Liver (tissue), 8 donors: ENCODE measurements at regions not wholly inside any gene's neighbourhood (a gene's known extent, or its start where the extent isn't known, plus 50 kb on each side); places are given as distances from the start of the nearest gene placed in this dataset.

ENCODE experiments used
- DNase-seq: peaks from one replicate; pipeline ENCODE4 v3.0.0-alpha.2; 2017; ENCODE audit warnings: low spot score
- H3K27ac ChIP-seq, 2 donors: one replicate each; pipeline ENCODE4 v1.7.0; 2013; ENCODE audit warnings: inconsistent platforms in 2 of 2, low read length in 2 of 2, control low read depth in 1 of 2, low read depth in 1 of 2, mild to moderate bottlenecking in 1 of 2
- H3K27me3 ChIP-seq, 4 donors: one replicate each; pipeline versions ENCODE4 v1.6.1 to v1.7.0; 2013; ENCODE audit warnings: low read length in 3 of 4, inconsistent platforms in 1 of 4, mild to moderate bottlenecking in 1 of 4, moderate library complexity in 1 of 4; ENCODE audit not compliant: control insufficient read depth in 4 of 4, insufficient read depth in 4 of 4
- H3K36me3 ChIP-seq, 4 donors: one replicate each; pipeline versions ENCODE4 v1.6.1 to v1.7.0; 2013; ENCODE audit warnings: low read length in 3 of 4, mild to moderate bottlenecking in 3 of 4, low read depth in 1 of 4, moderate library complexity in 1 of 4; ENCODE audit not compliant: control insufficient read depth in 4 of 4, insufficient read depth in 3 of 4
- H3K4me1 ChIP-seq, 4 donors: one replicate each; pipeline versions ENCODE4 v1.6.1 to v1.7.0; 2013; ENCODE audit warnings: low read length in 3 of 4, mild to moderate bottlenecking in 3 of 4, moderate library complexity in 1 of 4; ENCODE audit not compliant: control insufficient read depth in 4 of 4, insufficient read depth in 4 of 4
- H3K4me3 ChIP-seq, 3 donors: one replicate each; pipeline versions ENCODE4 v1.6.1 to v1.7.0; 2013; ENCODE audit warnings: low read length in 3 of 3, control low read depth in 1 of 3, low read depth in 1 of 3, mild to moderate bottlenecking in 1 of 3
- H3K9ac ChIP-seq, 2 donors: one replicate each; pipeline ENCODE4 v1.7.0; 2013; ENCODE audit warnings: low read length in 2 of 2, mild to moderate bottlenecking in 2 of 2, moderate library complexity in 2 of 2, control low read depth in 1 of 2, low read depth in 1 of 2
- H3K9me3 ChIP-seq, 4 donors: one replicate each; pipeline versions ENCODE4 v1.6.1 to v1.7.0; 2013; ENCODE audit warnings: low read length in 3 of 4; ENCODE audit not compliant: control insufficient read depth in 4 of 4
- EGR1 ChIP-seq, 2 donors: IDR thresholded peaks; 2 replicates each; pipeline ENCODE4 v1.6.1; 2016 to 2018; ENCODE audit warnings: antibody characterized with exemption in 2 of 2, low read depth in 2 of 2
- FOXA1 ChIP-seq: IDR thresholded peaks from 2 replicates; pipeline ENCODE4 v1.6.1; 2016; ENCODE audit warnings: antibody characterized with exemption
- FOXA2 ChIP-seq: IDR thresholded peaks from 2 replicates; pipeline ENCODE4 v1.6.1; 2016; ENCODE audit warnings: antibody characterized with exemption
- GABPA ChIP-seq, 2 donors: IDR thresholded peaks in 1 of 2; conservative IDR thresholded peaks in 1 of 2; 2 replicates each; pipeline ENCODE4 v1.6.1; 2016; ENCODE audit warnings: antibody characterized with exemption in 2 of 2, mild to moderate bottlenecking in 1 of 2, moderate library complexity in 1 of 2
- HNF4A ChIP-seq, 2 donors: conservative IDR thresholded peaks; 2 replicates each; pipeline ENCODE4 v1.6.1; 2016; ENCODE audit warnings: antibody characterized with exemption in 2 of 2, mild to moderate bottlenecking in 2 of 2
- HNF4G ChIP-seq: IDR thresholded peaks from 2 replicates; pipeline ENCODE4 v1.6.1; 2016; ENCODE audit warnings: antibody characterized with exemption
- JUND ChIP-seq, 2 donors: IDR thresholded peaks; 2 replicates each; pipeline ENCODE4 v1.6.1; 2016; ENCODE audit warnings: antibody characterized with exemption in 2 of 2
- MAX ChIP-seq: IDR thresholded peaks from 2 replicates; pipeline ENCODE4 v1.6.1; 2016; ENCODE audit warnings: antibody characterized with exemption
- NR2F2 ChIP-seq: IDR thresholded peaks from 2 replicates; pipeline ENCODE4 v1.6.1; 2016; ENCODE audit warnings: antibody characterized with exemption
- RAD21 ChIP-seq, 2 donors: IDR thresholded peaks; 2 replicates each; pipeline ENCODE4 v1.6.1; 2016; ENCODE audit warnings: antibody characterized with exemption in 2 of 2, mild to moderate bottlenecking in 2 of 2
- REST ChIP-seq: IDR thresholded peaks from 2 replicates; pipeline ENCODE4 v1.6.1; 2016; ENCODE audit warnings: antibody characterized with exemption, mild to moderate bottlenecking
- RXRA ChIP-seq, 2 donors: IDR thresholded peaks; 2 replicates each; pipeline ENCODE4 v1.6.1; 2017 to 2018; ENCODE audit warnings: antibody characterized with exemption in 2 of 2, mild to moderate bottlenecking in 1 of 2
- SP1 ChIP-seq: IDR thresholded peaks from 2 replicates; pipeline ENCODE4 v1.6.1; 2018; ENCODE audit warnings: antibody characterized with exemption, mild to moderate bottlenecking
- TAF1 ChIP-seq: conservative IDR thresholded peaks from 2 replicates; pipeline ENCODE4 v1.6.1; 2016; ENCODE audit warnings: antibody characterized with exemption, mild to moderate bottlenecking
- YY1 ChIP-seq: IDR thresholded peaks from 2 replicates; pipeline ENCODE4 v1.6.1; 2016; ENCODE audit warnings: antibody characterized with exemption, mild to moderate bottlenecking
- WGBS: extraction: QIAGEN DNeasy Blood & Tissue Kit; methylation state at CpG from one replicate; pipeline ENCODE4 v1.1.7; 2013; 5-methylcytosine and 5-hydroxymethylcytosine counted together
- TF ChIP-seq, protein P1 (sequence below): fragments of 150-350 bp; IDR thresholded peaks from 2 replicates; pipeline ENCODE4 v1.5.1; 2017; ENCODE audit warnings: improper control_type of control experiment, low read depth, low read length; ENCODE audit not compliant: missing input control
- TF ChIP-seq, protein P2 (sequence below): IDR thresholded peaks from 2 replicates; pipeline ENCODE4 v1.6.1; 2016; ENCODE audit warnings: antibody characterized with exemption
- TF ChIP-seq, protein P3 (sequence below): IDR thresholded peaks from 2 replicates; pipeline ENCODE4 v1.6.1; 2016; ENCODE audit warnings: antibody characterized with exemption
- donor health status: healthy.
- donor health status: healthy.
- donor health status: healthy.
- donor health status: healthy.
- donor health status: healthy.

DNA sequence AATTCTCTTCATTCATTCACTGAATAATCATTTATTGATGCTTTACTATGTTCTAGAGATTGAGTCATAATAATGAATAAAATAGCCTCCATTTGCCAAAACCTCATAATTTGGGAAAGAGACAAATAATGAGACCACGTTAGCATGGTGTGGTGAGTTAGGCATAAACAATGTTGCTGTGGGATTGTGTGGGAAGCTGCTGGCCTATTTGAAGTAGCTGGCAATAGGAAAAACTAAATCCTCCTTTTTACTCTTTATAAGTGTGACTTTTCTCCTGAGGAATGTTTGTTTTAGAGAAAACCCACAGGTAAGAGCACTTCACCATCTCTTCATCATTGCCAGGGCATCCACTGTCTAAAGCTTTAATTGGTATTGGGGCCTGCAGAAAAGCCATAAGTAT is 95.3 kb downstream of the AREG start:
- Histone ChIP-seq H3K9me3 (no peaks in the 10 kb centered on the region), H3K36me3 (no peaks in the 10 kb centered on the region), H3K4me1 (peaks cover 2 to 14% (median 5%) of the 10 kb centered on the region in 4 donors), H3K27me3 (peaks cover 0 to 5% (median under 1%) of the 10 kb centered on the region in 4 donors), H3K27ac (no peak overlapping the region), H3K9ac (no peak overlapping the region), H3K4me3 (no peak overlapping the region)
- TF ChIP-seq YY1 (no peak), GABPA (IDR thresholded peaks at IDR 0.05 in 1 of 2, conservative IDR thresholded peaks at IDR 0.05 in 1 of 2) (no peak), JUND (IDR thresholded peaks at IDR 0.05) (no peak), HNF4A (conservative IDR thresholded peaks at IDR 0.05) (no peak), HNF4G (no peak), RXRA (IDR thresholded peaks at IDR 0.05) (no peak), REST (no peak), NR2F2 (no peak), FOXA2 (no peak), SP1 (no peak), FOXA1 (no peak), RAD21 (IDR thresholded peaks at IDR 0.05) (no peak), TAF1 (no peak), EGR1 (IDR thresholded peaks at IDR 0.05; ENCODE audit: low read depth in 2 of 2) (no peak), MAX (no peak)
- TF ChIP-seq, protein P1, sequence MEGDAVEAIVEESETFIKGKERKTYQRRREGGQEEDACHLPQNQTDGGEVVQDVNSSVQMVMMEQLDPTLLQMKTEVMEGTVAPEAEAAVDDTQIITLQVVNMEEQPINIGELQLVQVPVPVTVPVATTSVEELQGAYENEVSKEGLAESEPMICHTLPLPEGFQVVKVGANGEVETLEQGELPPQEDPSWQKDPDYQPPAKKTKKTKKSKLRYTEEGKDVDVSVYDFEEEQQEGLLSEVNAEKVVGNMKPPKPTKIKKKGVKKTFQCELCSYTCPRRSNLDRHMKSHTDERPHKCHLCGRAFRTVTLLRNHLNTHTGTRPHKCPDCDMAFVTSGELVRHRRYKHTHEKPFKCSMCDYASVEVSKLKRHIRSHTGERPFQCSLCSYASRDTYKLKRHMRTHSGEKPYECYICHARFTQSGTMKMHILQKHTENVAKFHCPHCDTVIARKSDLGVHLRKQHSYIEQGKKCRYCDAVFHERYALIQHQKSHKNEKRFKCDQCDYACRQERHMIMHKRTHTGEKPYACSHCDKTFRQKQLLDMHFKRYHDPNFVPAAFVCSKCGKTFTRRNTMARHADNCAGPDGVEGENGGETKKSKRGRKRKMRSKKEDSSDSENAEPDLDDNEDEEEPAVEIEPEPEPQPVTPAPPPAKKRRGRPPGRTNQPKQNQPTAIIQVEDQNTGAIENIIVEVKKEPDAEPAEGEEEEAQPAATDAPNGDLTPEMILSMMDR: no peak
- TF ChIP-seq, protein P2, sequence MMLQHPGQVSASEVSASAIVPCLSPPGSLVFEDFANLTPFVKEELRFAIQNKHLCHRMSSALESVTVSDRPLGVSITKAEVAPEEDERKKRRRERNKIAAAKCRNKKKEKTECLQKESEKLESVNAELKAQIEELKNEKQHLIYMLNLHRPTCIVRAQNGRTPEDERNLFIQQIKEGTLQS: no peak
- TF ChIP-seq, protein P3, sequence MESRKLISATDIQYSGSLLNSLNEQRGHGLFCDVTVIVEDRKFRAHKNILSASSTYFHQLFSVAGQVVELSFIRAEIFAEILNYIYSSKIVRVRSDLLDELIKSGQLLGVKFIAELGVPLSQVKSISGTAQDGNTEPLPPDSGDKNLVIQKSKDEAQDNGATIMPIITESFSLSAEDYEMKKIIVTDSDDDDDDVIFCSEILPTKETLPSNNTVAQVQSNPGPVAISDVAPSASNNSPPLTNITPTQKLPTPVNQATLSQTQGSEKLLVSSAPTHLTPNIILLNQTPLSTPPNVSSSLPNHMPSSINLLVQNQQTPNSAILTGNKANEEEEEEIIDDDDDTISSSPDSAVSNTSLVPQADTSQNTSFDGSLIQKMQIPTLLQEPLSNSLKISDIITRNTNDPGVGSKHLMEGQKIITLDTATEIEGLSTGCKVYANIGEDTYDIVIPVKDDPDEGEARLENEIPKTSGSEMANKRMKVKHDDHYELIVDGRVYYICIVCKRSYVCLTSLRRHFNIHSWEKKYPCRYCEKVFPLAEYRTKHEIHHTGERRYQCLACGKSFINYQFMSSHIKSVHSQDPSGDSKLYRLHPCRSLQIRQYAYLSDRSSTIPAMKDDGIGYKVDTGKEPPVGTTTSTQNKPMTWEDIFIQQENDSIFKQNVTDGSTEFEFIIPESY: no peak
- 79% methylated on average over 1 of the region's 1 CpG for WGBS
- no peak for DNase-seq
